Naive thymus-derived CD4-positive, alpha-beta T cell (primary cell): ENCODE measurements at regions not wholly inside any gene's neighbourhood (a gene's known extent, or its start where the extent isn't known, plus 50 kb on each side); places are given as distances from the start of the nearest gene placed in this dataset.

ENCODE experiments used
- ATAC-seq: fragments of 150-1000 bp; cut with Tn5 transposase; 2 replicates; pipeline ENCODE4 v1.10.0; 2021; ENCODE audit warnings: mild to moderate bottlenecking, moderate library complexity
- CTCF ChIA-PET: fragments of 350-600 bp; sonication (Branson Sonifier 250); formaldehyde crosslinking; loops from one replicate; lab custom pipeline; 2021; ENCODE audit warnings: antibody characterized with exemption; lab: Charles Lee
- POLR2A ChIA-PET: fragments of 350-600 bp; sonication (Branson Sonifier 250); formaldehyde crosslinking; loops from one replicate; lab custom pipeline; 2021; ENCODE audit warnings: antibody characterized with exemption, inconsistent platforms; lab: Charles Lee
- DNase-seq, 9 donors: peaks; one replicate each; pipeline versions ENCODE4 v3.0.0 to v3.0.0-alpha.2; 2020 to 2022; ENCODE audit warnings: mixed read lengths in 1 of 9
- H3K27ac ChIP-seq: one replicate; pipeline ENCODE4 v1.7.0; 2013; ENCODE audit warnings: mild to moderate bottlenecking, low read depth, low read length, moderate library complexity
- H3K27me3 ChIP-seq, 2 donors: one replicate each; pipeline ENCODE4 v1.7.0; 2013; ENCODE audit warnings: low read length in 2 of 2, mild to moderate bottlenecking in 2 of 2, moderate library complexity in 2 of 2; ENCODE audit not compliant: control insufficient read depth in 2 of 2, insufficient read depth in 2 of 2
- H3K36me3 ChIP-seq, 3 experiments: 1 replicate in 2 of 3; 2 replicates in 1 of 3; pipeline ENCODE4 v1.7.0; 2013; ENCODE audit warnings: low read length in 3 of 3, mild to moderate bottlenecking in 3 of 3, moderate library complexity in 1 of 3; ENCODE audit not compliant: insufficient read depth in 3 of 3, control insufficient read depth in 2 of 3
- H3K4me1 ChIP-seq, 2 donors: one replicate each; pipeline ENCODE4 v1.7.0; 2013; ENCODE audit warnings: low read length in 2 of 2, mild to moderate bottlenecking in 2 of 2, moderate library complexity in 1 of 2; ENCODE audit not compliant: control insufficient read depth in 2 of 2, insufficient read depth in 2 of 2
- H3K4me3 ChIP-seq: 2 replicates; pipeline ENCODE4 v1.7.0; 2013; ENCODE audit warnings: mild to moderate bottlenecking, low read length
- H3K9me3 ChIP-seq, 3 experiments: 1 replicate in 2 of 3; 2 replicates in 1 of 3; pipeline ENCODE4 v1.7.0; 2013; ENCODE audit warnings: low read length in 3 of 3; ENCODE audit not compliant: control insufficient read depth in 2 of 3
- H3K27ac Mint-ChIP-seq, 9 donors: one replicate each; pipeline ENCODE4 v1.8.0; 2020 to 2022; ENCODE audit warnings: mixed read lengths in 9 of 9, mild to moderate bottlenecking in 8 of 9, moderate library complexity in 5 of 9, inconsistent platforms in 2 of 9
- H3K27me3 Mint-ChIP-seq, 5 donors: one replicate each; pipeline ENCODE4 v1.8.0; 2021 to 2022; ENCODE audit warnings: mixed read lengths in 5 of 5, mild to moderate bottlenecking in 1 of 5
- H3K36me3 Mint-ChIP-seq, 5 donors: one replicate each; pipeline ENCODE4 v1.8.0; 2020 to 2022; ENCODE audit warnings: mixed read lengths in 5 of 5, mild to moderate bottlenecking in 3 of 5, inconsistent platforms in 1 of 5
- H3K4me1 Mint-ChIP-seq, 7 donors: one replicate each; pipeline ENCODE4 v1.8.0; 2020 to 2022; ENCODE audit warnings: mixed read lengths in 7 of 7, mild to moderate bottlenecking in 3 of 7, inconsistent platforms in 1 of 7
- H3K4me3 Mint-ChIP-seq, 10 donors: one replicate each; pipeline ENCODE4 v1.8.0; 2020 to 2022; ENCODE audit warnings: mild to moderate bottlenecking in 10 of 10, mixed read lengths in 10 of 10, moderate library complexity in 6 of 10, inconsistent platforms in 2 of 10
- H3K9me3 Mint-ChIP-seq, 11 donors: one replicate each; pipeline ENCODE4 v1.8.0; 2020 to 2022; ENCODE audit warnings: mixed read lengths in 11 of 11, mild to moderate bottlenecking in 4 of 11, inconsistent platforms in 1 of 11, moderate library complexity in 1 of 11
- intact Hi-C, 2 donors: fragments of 100-400 bp; cut with micrococcal nuclease; formaldehyde crosslinking; loops; one replicate each; pipeline ENCODE4 v1.15.1; 2023

- peaks cover 0 to 4% (median 0%) of the 10 kb centered on the region in 5 donors for H3K36me3 Mint-ChIP-seq
- Histone ChIP-seq H3K4me1 (no peaks in the 10 kb centered on the region), H3K9me3 (no peaks in the 10 kb centered on the region), H3K27ac (no peak overlapping the region), H3K27me3 (peaks cover 0 to 4% of the 10 kb centered on the region in 2 donors), H3K4me3 (no peak overlapping the region), H3K36me3 (no peaks in the 10 kb centered on the region)
- no peaks in the 10 kb centered on the region for H3K4me1 Mint-ChIP-seq
- peaks cover 12 to 76% (median 52%) of the 10 kb centered on the region in 5 donors for H3K27me3 Mint-ChIP-seq
- ATAC-seq (no peak), DNase-seq (no peak)
- ChIA-PET POLR2A (no interaction called here), CTCF (no interaction called here)
- no peak overlapping the region for H3K27ac Mint-ChIP-seq
- no peak overlapping the region for H3K4me3 Mint-ChIP-seq
- peaks cover 0 to 5% (median 0%) of the 10 kb centered on the region in 11 donors for H3K9me3 Mint-ChIP-seq
- intact Hi-C loops, result no loop called here
Observed at GRCh38 chr14:61877768-61878167, 115.5 kb downstream of the SNAPC1 start.

DNA sequence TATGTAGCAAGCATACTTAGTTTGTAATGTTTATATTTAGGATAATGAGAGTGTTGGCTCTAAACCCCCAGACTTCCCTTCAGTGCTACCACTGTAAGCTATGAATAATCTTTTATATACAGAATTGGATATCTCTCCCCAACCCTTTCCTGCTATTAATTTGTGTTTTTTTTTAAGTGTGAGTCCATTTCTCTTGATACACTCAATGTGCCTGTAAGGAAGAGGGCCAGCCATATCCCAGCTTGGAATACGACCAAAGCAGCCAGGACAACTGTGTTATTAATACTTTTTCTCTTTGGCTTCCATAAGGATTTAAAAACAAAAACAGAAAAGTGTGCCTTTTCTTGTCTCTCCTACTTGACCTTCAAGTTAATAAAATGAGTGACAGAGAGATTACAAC, 116.7 kb downstream of the SNAPC1 start:
- Mint-ChIP-seq H3K9me3 (peaks cover 0 to 6% (median 0%) of the 10 kb centered on the region in 11 donors), H3K27ac (no peak overlapping the region), H3K4me3 (no peak overlapping the region), H3K27me3 (peaks cover 11 to 78% (median 48%) of the 10 kb centered on the region in 5 donors), H3K4me1 (no peaks in the 10 kb centered on the region), H3K36me3 (no peaks in the 10 kb centered on the region)
- DNase-seq (no peak), ATAC-seq (no peak)
- ChIA-PET CTCF (no interaction called here), POLR2A (no interaction called here)
- intact Hi-C loops, result no loop called here
- Histone ChIP-seq H3K4me1 (no peaks in the 10 kb centered on the region), H3K9me3 (no peaks in the 10 kb centered on the region), H3K4me3 (no peak overlapping the region), H3K27ac (no peak overlapping the region), H3K27me3 (peaks cover 0 to 4% of the 10 kb centered on the region in 2 donors), H3K36me3 (no peaks in the 10 kb centered on the region)

GRCh38 chr14:61881046-61881445, 118.8 kb downstream of the SNAPC1 start:
- Mint-ChIP-seq H3K36me3 (no peaks in the 10 kb centered on the region), H3K4me3 (no peak overlapping the region), H3K4me1 (no peaks in the 10 kb centered on the region), H3K27ac (no peak overlapping the region), H3K27me3 (peaks cover 8 to 70% (median 36%) of the 10 kb centered on the region in 5 donors), H3K9me3 (peaks cover 0 to 6% (median 0%) of the 10 kb centered on the region in 11 donors)
- no peaks in the 10 kb centered on the region for H3K9me3 ChIP-seq
- no peak overlapping the region for H3K4me3 ChIP-seq
- no peaks in the 10 kb centered on the region for H3K36me3 ChIP-seq
- intact Hi-C loops, result no loop called here
- no peak for ATAC-seq
- POLR2A ChIA-PET, result no interaction called here
- CTCF ChIA-PET, result no interaction called here
- H3K27ac ChIP-seq, result no peak overlapping the region
- H3K4me1 ChIP-seq, result no peaks in the 10 kb centered on the region
- peaks cover 0 to 4% of the 10 kb centered on the region in 2 donors for H3K27me3 ChIP-seq
- DNase-seq, result no peak

- Mint-ChIP-seq H3K27ac (no peak overlapping the region), H3K27me3 (peaks cover 8 to 48% (median 25%) of the 10 kb centered on the region in 5 donors), H3K9me3 (peaks cover 0 to 12% (median 0%) of the 10 kb centered on the region in 11 donors), H3K36me3 (peaks cover 0 to 9% (median 0%) of the 10 kb centered on the region in 5 donors), H3K4me1 (peaks cover 4 to 10% (median 4%) of the 10 kb centered on the region in 7 donors), H3K4me3 (no peak overlapping the region)
- ChIA-PET CTCF (no interaction called here), POLR2A (no interaction called here)
- no peaks in the 10 kb centered on the region for H3K36me3 ChIP-seq
- H3K4me3 ChIP-seq, result no peak overlapping the region
- H3K27ac ChIP-seq, result no peak overlapping the region
- intact Hi-C loops, result no loop called here
- peaks cover 0 to 4% of the 10 kb centered on the region in 2 donors for H3K27me3 ChIP-seq
- DNase-seq (no peak), ATAC-seq (no peak)
- no peaks in the 10 kb centered on the region for H3K9me3 ChIP-seq
- peaks cover 0 to 3% of the 10 kb centered on the region in 2 donors for H3K4me1 ChIP-seq
Observed at GRCh38 chr14:61884711-61885110, 122.5 kb downstream of the SNAPC1 start.

DNA sequence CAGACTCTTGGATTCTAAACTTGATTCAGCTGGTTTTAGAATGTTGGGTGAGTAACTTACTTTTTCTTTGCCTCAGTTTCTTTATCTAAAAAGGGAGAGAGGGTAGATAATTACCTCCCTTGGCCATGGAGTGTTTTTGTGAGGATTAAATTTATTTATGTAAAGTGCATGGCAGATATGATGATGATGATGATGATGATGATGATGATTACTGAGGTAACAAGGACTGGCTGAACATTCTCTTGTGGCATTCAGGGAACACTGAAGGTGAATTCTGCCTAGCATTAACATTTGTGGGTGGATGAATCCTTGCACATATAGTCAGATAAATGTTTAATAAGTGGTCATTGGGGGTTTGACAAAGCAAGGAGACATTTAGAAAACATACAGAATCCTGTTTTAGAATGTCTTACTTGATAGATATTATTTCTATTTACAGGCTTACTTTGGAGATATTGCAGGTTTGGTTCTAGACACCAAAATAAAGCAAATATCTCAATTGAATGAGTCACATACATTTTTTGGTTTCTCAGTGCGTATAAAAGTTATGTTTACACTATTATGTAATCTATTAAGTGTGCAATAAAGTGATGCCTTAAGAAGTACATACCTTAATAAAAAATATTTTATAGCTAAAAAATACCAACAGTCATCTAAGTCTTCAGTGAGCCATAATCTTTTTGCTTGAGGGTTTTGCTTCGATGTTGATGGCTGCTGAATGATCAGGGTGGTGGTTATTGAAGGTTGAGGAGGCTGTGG, 123.2 kb downstream of the SNAPC1 start:
- Mint-ChIP-seq H3K36me3 (peaks cover 0 to 10% (median 0%) of the 10 kb centered on the region in 5 donors), H3K27ac (no peak overlapping the region), H3K4me3 (no peak overlapping the region), H3K9me3 (peaks cover 0 to 12% (median 0%) of the 10 kb centered on the region in 11 donors), H3K27me3 (peaks cover 8 to 41% (median 19%) of the 10 kb centered on the region in 5 donors), H3K4me1 (peaks cover 9 to 16% (median 11%) of the 10 kb centered on the region in 7 donors)
- ATAC-seq (no peak), DNase-seq (no peak)
- Histone ChIP-seq H3K4me3 (no peak overlapping the region), H3K4me1 (peaks cover 5 to 10% of the 10 kb centered on the region in 2 donors), H3K27ac (no peak overlapping the region), H3K36me3 (no peaks in the 10 kb centered on the region), H3K9me3 (no peaks in the 10 kb centered on the region), H3K27me3 (peaks cover 0 to 1% of the 10 kb centered on the region in 2 donors)
- POLR2A ChIA-PET, result no interaction called here
- intact Hi-C loops, result no loop called here
- CTCF ChIA-PET, result interaction anchor here (0.6 kb wide), 1 partner anchor 16 kb away, joined by 3 read pairs; no protein-coding TSS in a partner anchor

DNA sequence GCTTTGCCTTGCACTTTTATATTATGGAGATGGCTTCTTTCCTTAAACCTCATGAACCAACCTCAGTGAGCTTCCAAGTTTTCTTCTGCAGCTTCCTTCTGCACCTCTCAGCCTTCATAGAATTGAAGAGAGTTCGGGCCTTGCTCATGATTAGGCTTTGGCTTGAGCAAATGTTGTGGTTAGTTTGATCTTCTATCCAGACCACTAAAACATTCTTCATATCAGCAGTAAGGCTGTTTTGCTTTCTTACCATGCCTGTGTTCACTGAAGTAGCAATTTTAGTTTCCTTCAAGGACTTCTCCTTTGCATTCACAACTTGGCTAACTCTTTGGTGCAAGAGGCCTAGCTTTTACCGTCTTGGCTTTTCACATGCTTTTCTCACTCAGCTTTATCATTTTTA, 125.4 kb downstream of the SNAPC1 start:
- H3K9me3 ChIP-seq, result no peaks in the 10 kb centered on the region
- H3K9me3 Mint-ChIP-seq, result peaks cover 0 to 11% (median 0%) of the 10 kb centered on the region in 11 donors
- H3K4me3 Mint-ChIP-seq, result no peak overlapping the region
- CTCF ChIA-PET, result no interaction called here
- intact Hi-C loops, result no loop called here
- H3K27me3 Mint-ChIP-seq, result peaks cover 6 to 36% (median 9%) of the 10 kb centered on the region in 5 donors
- no peak overlapping the region for H3K27ac Mint-ChIP-seq
- H3K36me3 ChIP-seq, result no peaks in the 10 kb centered on the region
- POLR2A ChIA-PET, result no interaction called here
- peaks cover 0 to 10% (median 0%) of the 10 kb centered on the region in 5 donors for H3K36me3 Mint-ChIP-seq
- H3K4me1 Mint-ChIP-seq, result peaks cover 10 to 27% (median 19%) of the 10 kb centered on the region in 7 donors
- H3K4me3 ChIP-seq, result no peak overlapping the region
- H3K4me1 ChIP-seq, result peaks cover 9 to 11% of the 10 kb centered on the region in 2 donors
- no peaks in the 10 kb centered on the region for H3K27me3 ChIP-seq
- no peak for ATAC-seq
- DNase-seq, result no peak
- no peak overlapping the region for H3K27ac ChIP-seq
